SK-N-SH treated with all-trans-retinoic acid at 6 μM for 48 hours (cell line): ENCODE measurements at regions not wholly inside any gene's neighbourhood (a gene's known extent, or its start where the extent isn't known, plus 50 kb on each side); places are given as distances from the start of the nearest gene placed in this dataset.

Source experiments
- BACH2 ChIP-seq: fragments of 250-450 bp; sonication (Bioruptor Pico); IDR thresholded peaks from 2 replicates; pipeline ENCODE4 v1.9.0; 2021; ENCODE audit warnings: mild to moderate bottlenecking, borderline replicate concordance
- CSDC2 ChIP-seq: fragments of 250-450 bp; sonication (Bioruptor Pico); IDR thresholded peaks from 2 replicates; pipeline ENCODE4 v1.5.0; 2020; ENCODE audit warnings: mild to moderate bottlenecking, moderate library complexity
- GLIS3 ChIP-seq: fragments of 250-450 bp; sonication (Bioruptor Pico); IDR thresholded peaks from 2 replicates; pipeline ENCODE4 v1.5.0; 2020; ENCODE audit warnings: mild to moderate bottlenecking, moderate library complexity
- POU6F1 ChIP-seq: fragments of 250-450 bp; sonication (Bioruptor Pico); IDR thresholded peaks from 2 replicates; pipeline ENCODE4 v1.8.0; 2021; ENCODE audit warnings: low read depth, mild to moderate bottlenecking, moderate library complexity, borderline replicate concordance
- SNAI2 ChIP-seq: fragments of 250-450 bp; sonication (Bioruptor Pico); IDR thresholded peaks from 2 replicates; pipeline ENCODE4 v1.5.0; 2020; ENCODE audit warnings: mild to moderate bottlenecking, moderate library complexity
- TSHZ2 ChIP-seq: fragments of 250-450 bp; sonication (Bioruptor Pico); IDR thresholded peaks from 2 replicates; pipeline ENCODE4 v1.5.0; 2020; ENCODE audit warnings: mild to moderate bottlenecking, moderate library complexity
- ZFP30 ChIP-seq: fragments of 450-650 bp; formaldehyde crosslinking; IDR thresholded peaks from 2 replicates; pipeline ENCODE4 v1.5.0; 2022; ENCODE audit warnings: mild to moderate bottlenecking, moderate library complexity

- no peak for TF ChIP-seq CSDC2 (CRISPR knock-in tag)
- no peak for TF ChIP-seq ZFP30
- TF ChIP-seq POU6F1 (CRISPR knock-in tag): no peak
- TF ChIP-seq SNAI2: no peak
- no peak for TF ChIP-seq GLIS3
- TF ChIP-seq BACH2: no peak
- TF ChIP-seq TSHZ2: no peak
Measured at GRCh38 chr4:79621061-79621460, 213.0 kb upstream of the GK2 start.
